K562 (cell line): ENCODE measurements at regions not wholly inside any gene's neighbourhood (a gene's known extent, or its start where the extent isn't known, plus 50 kb on each side); places are given as distances from the start of the nearest gene placed in this dataset.

Source experiments
- ATAC-seq: fragments of 200-7000 bp; cut with Tn5 transposase; 3 replicates; pipeline ENCODE4 v1.9.1; 2020; ENCODE audit warnings: moderate library complexity
- BruUV-seq: library from RNA; stranded (reverse); fragments of 400-500 nt; replicated peaks from 2 replicates; lab custom pipeline; 2021; lab: Mats Ljungman, UMichigan
- CTCF ChIA-PET: fragments of 300-600 bp; formaldehyde crosslinking; extraction: SDS; loops from one replicate; lab custom pipeline; 2021; ENCODE audit warnings: low intra/inter-chr PET ratio; lab: Yijun Ruan, JAX
- POLR2A ChIA-PET: fragments of 300-600, 350-650 bp; sonication (Branson Sonifier 250); formaldehyde crosslinking; extraction: SDS; loops from one replicate; lab custom pipeline; 2021; ENCODE audit warnings: antibody characterized with exemption, inconsistent platforms; lab: Yijun Ruan, JAX
- DNase-seq, 4 experiments: peaks; one replicate each; pipeline versions ENCODE4 v3.0.0 to v3.0.0-alpha.2; 2011 to 2018; ENCODE audit warnings: low spot score in 3 of 4, mixed read lengths in 3 of 4; ENCODE audit errors: extremely low read depth in 1 of 4
- FAIRE-seq: peaks from 2 replicates; lab custom pipeline; 2011; peaks lifted over from hg19 to GRCh38; lab: Jason Lieb, UNC
- H2AFZ ChIP-seq: 2 replicates; pipeline ENCODE4 v1.6.0; 2011; ENCODE audit warnings: low read depth, low read length, control low read depth, inconsistent platforms
- H3K27ac ChIP-seq: fragments of 200-600 bp; 3 replicates; pipeline ENCODE4 v1.8.0; 2011; ENCODE audit warnings: low read depth, mild to moderate bottlenecking, control low read depth, inconsistent platforms, low read length, moderate library complexity, mixed read lengths; ENCODE audit errors: extremely low read depth
- H3K27me3 ChIP-seq, 2 experiments: fragments of 300-600 bp in 1 of 2; 2 replicates in 1 of 2; 3 replicates in 1 of 2; pipeline versions ENCODE4 v1.6.0 to v1.8.0; 2011; ENCODE audit warnings: inconsistent platforms in 2 of 2, low read length in 2 of 2, mild to moderate bottlenecking in 1 of 2, mixed read lengths in 1 of 2, moderate library complexity in 1 of 2; ENCODE audit not compliant: control insufficient read depth in 2 of 2, insufficient read depth in 2 of 2
- H3K36me3 ChIP-seq: fragments of 300-600 bp; 3 replicates; pipeline ENCODE4 v1.8.0; 2011; ENCODE audit warnings: mild to moderate bottlenecking, low read length, inconsistent platforms; ENCODE audit not compliant: control insufficient read depth, insufficient read depth
- H3K4me1 ChIP-seq, 2 experiments: fragments of 200-600 bp in 1 of 2; replicated peaks in 1 of 2; 2 replicates in 1 of 2; 3 replicates in 1 of 2; pipeline versions ENCODE4 v1.5.1 to v1.8.0; 2011; ENCODE audit warnings: inconsistent platforms in 2 of 2, low read length in 2 of 2, mild to moderate bottlenecking in 1 of 2, mixed read lengths in 1 of 2, moderate library complexity in 1 of 2; ENCODE audit not compliant: control insufficient read depth in 2 of 2, insufficient read depth in 2 of 2
- H3K4me2 ChIP-seq: 2 replicates; pipeline ENCODE4 v1.6.1; 2011; ENCODE audit warnings: low read length, control low read depth, inconsistent platforms, mixed read lengths; ENCODE audit not compliant: insufficient read depth
- H3K4me3 ChIP-seq: fragments of 200-600 bp; sonication (generic), shearing (Covaris generic); 2 replicates; pipeline ENCODE4 v1.5.1; 2016; ENCODE audit warnings: control low read depth, inconsistent platforms
- H3K79me2 ChIP-seq: fragments of 200-600 bp; 3 replicates; pipeline ENCODE4 v1.8.0; 2011; ENCODE audit warnings: low read length, inconsistent platforms; ENCODE audit not compliant: control insufficient read depth, insufficient read depth
- H3K9ac ChIP-seq, 2 experiments: 2 replicates each; pipeline versions ENCODE4 v1.6.0 to v1.6.1; 2011; ENCODE audit warnings: low read depth in 2 of 2, low read length in 2 of 2, control low read depth in 1 of 2, inconsistent platforms in 1 of 2, mild to moderate bottlenecking in 1 of 2, mixed read lengths in 1 of 2; ENCODE audit not compliant: insufficient read depth in 1 of 2
- H3K9me1 ChIP-seq: one replicate; pipeline ENCODE4 v1.6.0; 2011; ENCODE audit warnings: inconsistent platforms, mild to moderate bottlenecking, low read length, moderate library complexity; ENCODE audit not compliant: control insufficient read depth, insufficient read depth
- H3K9me3 ChIP-seq: replicated peaks from 2 replicates; pipeline ENCODE4 v1.5.1; 2011; ENCODE audit warnings: low read depth, low read length, inconsistent platforms; ENCODE audit not compliant: control insufficient read depth, insufficient read depth
- H4K20me1 ChIP-seq: replicated peaks from 2 replicates; pipeline ENCODE4 v1.6.1; 2011; ENCODE audit warnings: low read length, inconsistent platforms, mixed read lengths; ENCODE audit not compliant: control insufficient read depth, insufficient read depth
- ARID2 ChIP-seq: fragments of 450-650 bp; IDR thresholded peaks from 2 replicates; pipeline ENCODE4 v1.6.1; 2017; ENCODE audit warnings: antibody characterized with exemption, mild to moderate bottlenecking
- CEBPZ ChIP-seq: fragments of 150-350 bp; IDR thresholded peaks from 2 replicates; pipeline ENCODE4 v1.6.1; 2014; ENCODE audit warnings: low read depth, mild to moderate bottlenecking, low read length, borderline replicate concordance
- CHD1 ChIP-seq: fragments of 200-600 bp; sonication (generic); IDR thresholded peaks from one replicate; pipeline ENCODE4 v1.6.1; 2012; ENCODE audit warnings: mild to moderate bottlenecking, moderate library complexity, low read length, inconsistent platforms
- CREB3 ChIP-seq: fragments of 450-650 bp; conservative IDR thresholded peaks from 2 replicates; pipeline ENCODE4 v1.6.1; 2016; ENCODE audit warnings: missing genetic modification characterization, low read depth, mild to moderate bottlenecking, missing compliant biosample characterization, moderate library complexity
- CXXC5 ChIP-seq: fragments of 250-450 bp; sonication (Bioruptor Pico); IDR thresholded peaks from 2 replicates; pipeline ENCODE4 v1.8.0; 2022; ENCODE audit warnings: inconsistent platforms, mild to moderate bottlenecking, moderate library complexity
- KLF1 ChIP-seq: fragments of 450-650 bp; IDR thresholded peaks from 2 replicates; pipeline ENCODE4 v1.6.1; 2016; ENCODE audit warnings: missing genetic modification characterization, missing compliant biosample characterization
- MEF2A ChIP-seq: IDR thresholded peaks from 2 replicates; pipeline ENCODE4 v1.6.1; 2011; ENCODE audit warnings: low read depth, mild to moderate bottlenecking, low read length, moderate library complexity; ENCODE audit not compliant: control insufficient read depth
- NCOA2 ChIP-seq, 2 experiments: fragments of 450-650 bp; IDR thresholded peaks; 2 replicates each; pipeline ENCODE4 v1.6.1; 2018; ENCODE audit warnings: mild to moderate bottlenecking in 2 of 2, moderate library complexity in 1 of 2; ENCODE audit not compliant: partially characterized antibody in 2 of 2
- NKRF ChIP-seq: fragments of 450-650 bp; IDR thresholded peaks from 2 replicates; pipeline ENCODE4 v1.6.1; 2016; ENCODE audit warnings: borderline replicate concordance
- PCBP1 ChIP-seq: fragments of 200-400 bp; formaldehyde crosslinking; IDR thresholded peaks from 2 replicates; pipeline ENCODE4 v1.6.1; 2018; ENCODE audit warnings: mild to moderate bottlenecking, low read depth, low read length; ENCODE audit not compliant: poor library complexity, severe bottlenecking
- PHF8 ChIP-seq: fragments of 200-600 bp; sonication (generic); IDR thresholded peaks from 2 replicates; pipeline ENCODE4 v1.6.1; 2012; ENCODE audit warnings: mixed run types, mild to moderate bottlenecking, inconsistent platforms, low read length, moderate library complexity, borderline replicate concordance
- PTTG1 ChIP-seq: fragments of 450-650 bp; IDR thresholded peaks from 2 replicates; pipeline ENCODE4 v1.6.1; 2016; ENCODE audit warnings: low read depth, mild to moderate bottlenecking, missing genetic modification characterization, missing compliant biosample characterization
- STAT5A ChIP-seq: IDR thresholded peaks from 2 replicates; pipeline ENCODE4 v1.6.1; 2012; ENCODE audit warnings: low read length, inconsistent platforms, borderline replicate concordance
- ZFX ChIP-seq: sonication (generic); formaldehyde crosslinking; IDR thresholded peaks from 2 replicates; pipeline ENCODE4 v1.8.0; 2022; ENCODE audit warnings: mild to moderate bottlenecking, missing genetic modification reagents, moderate library complexity
- ZNF384 ChIP-seq: IDR thresholded peaks from 2 replicates; pipeline ENCODE4 v1.6.1; 2012; ENCODE audit warnings: low read depth, low read length, improper control_type of control experiment
- WGBS: fragments of 100-300 bp; shearing (Covaris generic); methylation state at CpG from one replicate; pipeline ENCODE4 v1.1.6; 2016; ENCODE audit warnings: low coverage, mixed read lengths; ENCODE audit not compliant: insufficient coverage; ENCODE audit errors: missing lambda C conversion rate; 5-methylcytosine and 5-hydroxymethylcytosine counted together
- in situ Hi-C: fragments of 300-500 bp; cut with MboI; formaldehyde crosslinking; loops from 4 replicates; pipeline ENCODE4 v1.15.0; 2018; ENCODE audit warnings: inconsistent platforms, mixed read lengths
- intact Hi-C: fragments of 100-400 bp; cut with micrococcal nuclease; formaldehyde crosslinking; loops from 2 replicates; pipeline ENCODE4 v1.14.2; 2022

GRCh38 chr3:124620600-124621063, 109.6 kb upstream of the UMPS start:
- ChIA-PET CTCF (interaction anchor here (0.6 kb wide), 1 partner anchor 35 kb away, joined by 3 read pairs; no protein-coding TSS in a partner anchor), POLR2A (interaction anchor here (0.7 to 1.1 kb wide), 3 partner anchors 9 to 38 kb away, joined by 3 to 9 read pairs (median 4); no protein-coding TSS in a partner anchor)
- 0% methylated on average over 4 of the region's 6 CpGs for WGBS
- Histone ChIP-seq H3K27me3 (no peaks in the 10 kb centered on the region), H3K4me1 (peaks cover 10 to 45% of the 10 kb centered on the region in 2 experiments), H3K27ac (peak overlapping the region; percentile 98), H3K9ac (peak overlapping the region; percentile 18 to 78; a peak in 3 of 4 replicates), H3K36me3 (no peaks in the 10 kb centered on the region), H3K9me3 (no peaks in the 10 kb centered on the region), H2AFZ (peak overlapping the region; percentile 81), H3K9me1 (no peaks in the 10 kb centered on the region), H3K4me3 (no peak overlapping the region; the same call in 1 of the 2 replicates), H3K4me2 (peak overlapping the region; percentile 71), H4K20me1 (no peaks in the 10 kb centered on the region), H3K79me2 (peaks cover 2% of the 10 kb centered on the region; the same call in 1 of the 3 replicates)
- ATAC-seq (peak; percentile 97), FAIRE-seq (peak; percentile 98), DNase-seq (peak; percentile 66 to 93 (median 75))
- no TSS peak for BruUV-seq
- intact Hi-C loops (loop anchor here (1.0 kb wide), 1 partner anchor 33 kb away; no protein-coding TSS in a partner anchor), in situ Hi-C loops (no loop called here)
- TF ChIP-seq NCOA2 (IDR thresholded peaks at IDR 0.05; ENCODE audit: partially characterized antibody in 2 of 2) (peak in 1 of 2 experiments; percentile 41), CXXC5 (peak; percentile 86), ZNF384 (no peak), PHF8 (peak; percentile 22; the same call in 1 of the 2 replicates), MEF2A (peak; percentile 58; the same call in 1 of the 2 replicates), CHD1 (no peak), ARID2 (no peak), ZFX (CRISPR knock-in tag) (peak; percentile 52; the same call in 1 of the 2 replicates), CREB3 (tag) (no peak), CEBPZ (no peak), NKRF (no peak), KLF1 (peak; percentile 76), PCBP1 (no peak), PTTG1 (tag) (no peak), STAT5A (peak; percentile 69; the same call in 1 of the 2 replicates)
